Suppressor macrophage treated with lipopolysaccharide for 1 hour (primary cell): ENCODE measurements at regions not wholly inside any gene's neighbourhood (a gene's known extent, or its start where the extent isn't known, plus 50 kb on each side); places are given as distances from the start of the nearest gene placed in this dataset.

Experiments
- DNase-seq, 3 donors: peaks; one replicate each; pipeline ENCODE4 v3.0.0-alpha.2; 2020 to 2022

- no peak for DNase-seq
Measured at GRCh38 chr16:72308396-72308795, 136.4 kb upstream of the PMFBP1 start.

- DNase-seq = no peak
Measured at GRCh38 chr16:72302332-72302731, 130.4 kb upstream of the PMFBP1 start.

- DNase-seq = no peak
Measured at GRCh38 chr16:72301523-72302236, 129.7 kb upstream of the PMFBP1 start.

GRCh38 chr16:72300892-72301291 lies 128.9 kb upstream of the PMFBP1 start:
- no peak for DNase-seq

GRCh38 chr16:72299684-72300243 lies 127.8 kb upstream of the PMFBP1 start:
- DNase-seq = no peak

GRCh38 chr16:72298961-72299360 lies 127.0 kb upstream of the PMFBP1 start:
- no peak for DNase-seq

- no peak for DNase-seq
Measured at GRCh38 chr16:72295914-72296313, 124.0 kb upstream of the PMFBP1 start.

GRCh38 chr16:72291531-72291981 lies 119.6 kb upstream of the PMFBP1 start:
- DNase-seq = peak; percentile 58 to 77 (median 76)

GRCh38 chr16:72291121-72291520 lies 119.2 kb upstream of the PMFBP1 start:
- no peak for DNase-seq

GRCh38 chr16:72287649-72288048 lies 115.7 kb upstream of the PMFBP1 start:
- DNase-seq = peak; percentile 38 to 57 (median 43)

- peak; percentile 5 to 34 (median 29) for DNase-seq
Measured at GRCh38 chr16:72286936-72287620, 115.1 kb upstream of the PMFBP1 start.

GRCh38 chr16:72285728-72286127 lies 113.8 kb upstream of the PMFBP1 start:
- peak in 2 of 3 donors; percentile 5 to 14 for DNase-seq

- DNase-seq = no peak
Measured at GRCh38 chr16:72285324-72285723, 113.4 kb upstream of the PMFBP1 start.

- no peak for DNase-seq
Measured at GRCh38 chr16:72284042-72284789, 112.3 kb upstream of the PMFBP1 start.

- no peak for DNase-seq
Measured at GRCh38 chr16:72282362-72282761, 110.4 kb upstream of the PMFBP1 start.

- DNase-seq = no peak
Measured at GRCh38 chr16:72278301-72278700, 106.3 kb upstream of the PMFBP1 start.

GRCh38 chr16:72277749-72278148 lies 105.8 kb upstream of the PMFBP1 start:
- no peak for DNase-seq

GRCh38 chr16:72271699-72272240 lies 99.8 kb upstream of the PMFBP1 start:
- DNase-seq = no peak

GRCh38 chr16:72270531-72270930 lies 98.6 kb upstream of the PMFBP1 start:
- no peak for DNase-seq

GRCh38 chr16:72266836-72267235 lies 94.9 kb upstream of the PMFBP1 start:
- DNase-seq = no peak

- DNase-seq = no peak
Measured at GRCh38 chr16:72264771-72265170, 92.8 kb upstream of the PMFBP1 start.

GRCh38 chr16:72262711-72263110 lies 90.8 kb upstream of the PMFBP1 start:
- no peak for DNase-seq

GRCh38 chr16:72261127-72261526 lies 89.2 kb upstream of the PMFBP1 start:
- DNase-seq = no peak
